ENCODE measurements at regions not wholly inside any gene's neighbourhood (a gene's known extent, or its start where the extent isn't known, plus 50 kb on each side); places are given as distances from the start of the nearest gene placed in this dataset.

DNA sequence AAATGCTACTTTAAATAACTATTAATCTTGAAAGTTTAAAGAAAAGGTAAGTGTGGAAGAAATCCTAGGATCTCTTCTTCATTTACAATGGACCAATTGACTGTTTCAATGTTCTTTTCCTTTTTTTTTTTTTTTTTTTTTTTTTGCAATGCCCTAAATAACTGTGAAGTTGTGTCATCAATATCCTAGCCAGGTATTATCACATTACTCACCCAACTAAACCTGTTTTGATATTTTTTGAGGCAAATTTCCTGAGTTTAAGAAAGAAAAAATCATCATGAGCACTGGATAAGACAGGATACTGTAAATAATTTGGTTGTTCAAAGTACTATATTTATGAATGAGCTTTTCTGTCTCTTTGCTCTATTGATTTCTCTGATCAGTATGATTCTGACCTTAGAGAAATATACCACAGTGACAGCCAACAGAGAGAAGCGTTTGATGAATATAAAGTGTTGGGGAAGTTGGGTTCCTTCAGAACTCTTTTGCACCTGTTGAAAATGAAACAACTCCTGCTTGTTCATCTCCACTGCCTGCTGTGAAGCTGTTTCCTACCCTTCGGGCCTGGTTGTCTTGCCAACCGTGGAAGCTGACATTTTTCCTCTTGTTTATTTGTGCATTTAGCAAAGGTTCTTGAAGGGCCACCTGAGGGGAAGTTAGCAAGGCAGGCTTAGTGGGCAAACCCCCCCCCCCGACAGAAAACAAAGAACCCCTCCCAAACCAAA, 1220.5 kb upstream of the SLC10A2 start:
- Histone ChIP-seq H3K9me3 (ENCODE audit: insufficient read depth, low read length, severe bottlenecking) (no peaks in the 10 kb centered on the region), H3K27ac (ENCODE audit: low read length) (no peak overlapping the region), H3K27me3 (ENCODE audit: insufficient read depth, low read length, poor library complexity) (no peaks in the 10 kb centered on the region), H3K4me1 (ENCODE audit: insufficient read depth, low read length) (0 out of 2 replicates have a peak, but pooled peaks cover 4% of the 10 kb centered on the region), H2AFZ (ENCODE audit: low read depth, low read length) (no peak overlapping the region), H3K79me2 (ENCODE audit: insufficient read depth, low read length) (no peaks in the 10 kb centered on the region), H3K4me2 (ENCODE audit: insufficient read depth, low read length) (no peak overlapping the region), H3K9ac (ENCODE audit: low read depth, low read length) (no peak overlapping the region), H4K20me1 (ENCODE audit: insufficient read depth, low read length) (no peaks in the 10 kb centered on the region), H3K36me3 (ENCODE audit: insufficient read depth, low read length) (no peaks in the 10 kb centered on the region), H3K4me3 (ENCODE audit: low read depth in 1 of 2, low read length in 2 of 2) (no peak overlapping the region)
- TF ChIP-seq EZH2 (IDR thresholded peaks at IDR 0.05; ENCODE audit: borderline replicate concordance, low read depth, low read length, severe bottlenecking) (no peak), CTCF (IDR thresholded peaks at IDR 0.05; ENCODE audit: borderline replicate concordance, extremely low read depth, low read length, poor library complexity, severe bottlenecking) (no peak)
- DNase-seq (peak; percentile 29), ATAC-seq (ENCODE audit: insufficient read depth, low read depth) (peak; percentile 73)

DNA sequence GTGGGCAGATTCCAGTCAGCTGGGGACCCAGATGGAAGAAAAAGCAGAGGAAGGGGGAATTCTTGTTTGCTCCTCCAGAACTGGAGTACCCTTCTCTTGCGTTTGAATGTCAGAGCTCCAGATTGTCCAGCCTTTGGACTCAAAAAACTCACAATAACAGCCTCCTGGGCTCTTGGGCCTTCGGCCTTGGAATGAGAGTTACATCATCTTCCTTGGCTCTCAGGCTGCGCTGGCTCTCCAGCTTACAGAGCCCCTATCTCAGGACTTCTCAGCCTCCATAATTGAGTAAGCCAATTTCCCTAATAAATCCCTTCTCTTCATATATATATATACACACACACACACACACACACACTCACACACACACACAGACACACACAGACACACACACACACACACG, 1215.7 kb upstream of the SLC10A2 start:
- DNase-seq (no peak), ATAC-seq (ENCODE audit: insufficient read depth, low read depth) (no peak)
- no peak for TF ChIP-seq CTCF (IDR thresholded peaks at IDR 0.05; ENCODE audit: borderline replicate concordance, extremely low read depth, low read length, poor library complexity, severe bottlenecking)
- no peak for TF ChIP-seq EZH2 (IDR thresholded peaks at IDR 0.05; ENCODE audit: borderline replicate concordance, low read depth, low read length, severe bottlenecking)
- H3K9me3 ChIP-seq (ENCODE audit: insufficient read depth, low read length, severe bottlenecking) = no peaks in the 10 kb centered on the region
- H2AFZ ChIP-seq (ENCODE audit: low read depth, low read length) = no peak overlapping the region
- no peaks in the 10 kb centered on the region for H3K79me2 ChIP-seq (ENCODE audit: insufficient read depth, low read length)
- no peak overlapping the region for H3K4me3 ChIP-seq (ENCODE audit: low read depth in 1 of 2, low read length in 2 of 2)
- H3K9ac ChIP-seq (ENCODE audit: low read depth, low read length) = no peak overlapping the region
- no peak overlapping the region for H3K27ac ChIP-seq (ENCODE audit: low read length)
- H3K27me3 ChIP-seq (ENCODE audit: insufficient read depth, low read length, poor library complexity) = no peaks in the 10 kb centered on the region
- H3K36me3 ChIP-seq (ENCODE audit: insufficient read depth, low read length) = no peaks in the 10 kb centered on the region
- H3K4me1 ChIP-seq (ENCODE audit: insufficient read depth, low read length) = 0 out of 2 replicates have a peak, but pooled peaks cover 2% of the 10 kb centered on the region
- no peak overlapping the region for H3K4me2 ChIP-seq (ENCODE audit: insufficient read depth, low read length)
- H4K20me1 ChIP-seq (ENCODE audit: insufficient read depth, low read length) = no peaks in the 10 kb centered on the region

GRCh38 chr13:104270731-104271130, 1204.5 kb upstream of the SLC10A2 start:
- Histone ChIP-seq H3K4me2 (ENCODE audit: insufficient read depth, low read length) (no peak overlapping the region), H3K27ac (ENCODE audit: low read length) (no peak overlapping the region), H2AFZ (ENCODE audit: low read depth, low read length) (no peak overlapping the region), H3K36me3 (ENCODE audit: insufficient read depth, low read length) (no peaks in the 10 kb centered on the region), H3K79me2 (ENCODE audit: insufficient read depth, low read length) (no peaks in the 10 kb centered on the region), H3K4me3 (ENCODE audit: low read depth in 1 of 2, low read length in 2 of 2) (no peak overlapping the region), H4K20me1 (ENCODE audit: insufficient read depth, low read length) (no peaks in the 10 kb centered on the region), H3K9ac (ENCODE audit: low read depth, low read length) (no peak overlapping the region), H3K27me3 (ENCODE audit: insufficient read depth, low read length, poor library complexity) (no peaks in the 10 kb centered on the region), H3K4me1 (ENCODE audit: insufficient read depth, low read length) (no peaks in the 10 kb centered on the region), H3K9me3 (ENCODE audit: insufficient read depth, low read length, severe bottlenecking) (no peaks in the 10 kb centered on the region)
- no peak for ATAC-seq (ENCODE audit: insufficient read depth, low read depth)
- TF ChIP-seq EZH2 (IDR thresholded peaks at IDR 0.05; ENCODE audit: borderline replicate concordance, low read depth, low read length, severe bottlenecking) (no peak), CTCF (IDR thresholded peaks at IDR 0.05; ENCODE audit: borderline replicate concordance, extremely low read depth, low read length, poor library complexity, severe bottlenecking) (no peak)
- no peak for DNase-seq
